ENCODE measurements at regions not wholly inside any gene's neighbourhood (a gene's known extent, or its start where the extent isn't known, plus 50 kb on each side); places are given as distances from the start of the nearest gene placed in this dataset.
"Not testable (repeated sequence)": the region's sequence is repeated elsewhere in the genome, so short reads cannot be mapped to it uniquely, and the experiment has no call there.

DNA sequence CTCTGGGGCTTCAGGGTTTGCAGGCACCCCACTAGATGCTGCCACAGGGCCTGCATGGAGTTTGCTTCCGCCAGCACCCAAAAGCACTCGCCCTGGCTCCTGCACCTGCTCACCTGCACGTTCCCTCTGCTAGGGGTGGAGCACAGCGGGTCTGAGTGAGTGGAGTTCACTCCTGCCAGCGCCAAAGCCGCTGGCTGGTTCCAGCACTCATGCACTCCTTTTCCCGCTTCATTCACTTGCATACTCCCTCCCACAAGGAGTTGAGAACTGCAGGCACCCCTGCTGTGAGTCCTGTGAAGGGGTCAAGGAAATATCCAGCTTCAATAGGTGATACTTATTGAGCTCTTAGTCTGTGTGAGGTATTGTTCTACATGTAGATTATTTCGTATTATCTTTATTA, 537.5 kb downstream of the NR2F2 start:
- TF ChIP-seq, protein P1, sequence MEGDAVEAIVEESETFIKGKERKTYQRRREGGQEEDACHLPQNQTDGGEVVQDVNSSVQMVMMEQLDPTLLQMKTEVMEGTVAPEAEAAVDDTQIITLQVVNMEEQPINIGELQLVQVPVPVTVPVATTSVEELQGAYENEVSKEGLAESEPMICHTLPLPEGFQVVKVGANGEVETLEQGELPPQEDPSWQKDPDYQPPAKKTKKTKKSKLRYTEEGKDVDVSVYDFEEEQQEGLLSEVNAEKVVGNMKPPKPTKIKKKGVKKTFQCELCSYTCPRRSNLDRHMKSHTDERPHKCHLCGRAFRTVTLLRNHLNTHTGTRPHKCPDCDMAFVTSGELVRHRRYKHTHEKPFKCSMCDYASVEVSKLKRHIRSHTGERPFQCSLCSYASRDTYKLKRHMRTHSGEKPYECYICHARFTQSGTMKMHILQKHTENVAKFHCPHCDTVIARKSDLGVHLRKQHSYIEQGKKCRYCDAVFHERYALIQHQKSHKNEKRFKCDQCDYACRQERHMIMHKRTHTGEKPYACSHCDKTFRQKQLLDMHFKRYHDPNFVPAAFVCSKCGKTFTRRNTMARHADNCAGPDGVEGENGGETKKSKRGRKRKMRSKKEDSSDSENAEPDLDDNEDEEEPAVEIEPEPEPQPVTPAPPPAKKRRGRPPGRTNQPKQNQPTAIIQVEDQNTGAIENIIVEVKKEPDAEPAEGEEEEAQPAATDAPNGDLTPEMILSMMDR (conservative IDR thresholded peaks at IDR 0.05), result no peak
- H3K27ac ChIP-seq, result no peak overlapping the region

DNA sequence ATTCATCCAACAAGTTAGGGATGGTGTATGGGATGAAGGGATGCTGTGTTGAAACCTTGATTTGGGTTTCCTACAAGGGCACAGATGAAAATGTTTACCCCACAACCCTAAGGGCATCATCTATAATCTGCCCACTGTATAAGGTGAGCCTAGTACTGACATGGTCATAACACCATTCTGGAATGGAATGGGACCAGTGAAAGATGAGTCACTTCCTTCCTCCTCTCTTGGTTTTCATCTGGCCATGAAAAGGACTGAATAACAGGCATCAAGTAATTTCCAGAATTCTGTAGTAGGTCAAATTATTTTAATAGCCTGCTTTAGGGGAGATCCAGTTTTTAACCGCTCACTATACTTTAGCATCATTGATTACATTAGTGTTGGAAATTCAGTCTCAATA, 538.6 kb downstream of the NR2F2 start:
- H3K27ac ChIP-seq, result no peak overlapping the region
- TF ChIP-seq, protein P1 (conservative IDR thresholded peaks at IDR 0.05), result no peak

DNA sequence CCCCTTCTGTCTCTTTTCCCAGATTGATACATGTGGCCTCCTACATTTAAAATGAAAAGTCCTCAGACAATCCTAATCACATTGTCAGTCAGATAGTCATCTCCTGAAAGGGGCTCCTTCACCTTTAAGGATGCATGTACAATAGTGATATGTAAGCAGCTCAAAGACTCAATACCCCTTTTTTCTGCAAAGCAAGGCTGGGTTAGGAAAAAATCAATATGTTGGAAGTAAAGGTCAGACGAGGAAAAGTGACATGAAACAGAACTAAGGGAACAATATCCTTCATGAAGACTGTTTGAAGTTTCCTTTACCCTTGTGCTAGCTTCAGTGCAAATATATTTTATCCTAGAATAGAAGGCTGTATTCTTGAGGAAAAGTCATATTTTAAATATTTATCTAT, 539.3 kb downstream of the NR2F2 start:
- TF ChIP-seq, protein P1 (conservative IDR thresholded peaks at IDR 0.05), result no peak
- H3K27ac ChIP-seq, result no peak overlapping the region

DNA sequence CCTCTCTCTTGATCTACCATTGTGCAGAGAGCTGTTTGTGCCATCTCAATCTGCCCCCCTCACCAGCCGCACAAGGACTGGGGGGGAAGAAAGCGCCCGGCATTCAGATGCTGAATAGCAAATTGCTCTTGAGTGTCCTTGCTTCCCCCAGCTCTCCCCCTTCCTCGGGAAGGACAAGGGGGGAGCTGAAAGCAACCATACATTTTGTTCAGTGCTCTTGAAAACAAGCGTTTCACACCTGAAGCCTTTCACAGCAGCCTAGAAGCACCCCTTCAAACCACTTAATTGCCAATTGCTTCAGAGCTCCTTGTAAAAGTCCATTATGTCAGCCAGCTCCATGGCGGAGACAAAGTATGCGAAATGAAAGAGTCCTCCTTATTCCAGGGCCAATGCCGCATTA, 540.1 kb downstream of the NR2F2 start:
- no peak overlapping the region for H3K27ac ChIP-seq
- TF ChIP-seq, protein P1 (conservative IDR thresholded peaks at IDR 0.05), result no peak

DNA sequence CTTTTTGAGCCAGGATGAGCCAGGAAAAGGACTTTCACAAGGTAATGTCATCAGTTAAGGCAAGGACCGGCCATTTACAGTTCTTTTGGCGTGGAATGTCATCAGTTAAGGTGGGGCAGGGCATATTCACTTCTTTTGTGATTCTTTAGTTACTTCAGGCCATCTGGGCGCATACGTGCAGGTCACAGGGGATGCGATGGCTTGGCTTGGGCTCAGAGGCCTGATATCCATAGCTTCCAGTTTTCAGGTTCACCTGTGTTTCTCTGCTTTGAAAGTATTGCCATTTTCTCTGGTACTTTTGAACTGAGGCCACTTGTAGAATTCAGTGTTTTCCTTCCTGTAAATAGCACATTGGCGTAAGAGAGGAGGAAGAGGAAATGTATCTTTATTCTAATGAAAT, 546.9 kb downstream of the NR2F2 start:
- not testable (repeated sequence) for H3K27ac ChIP-seq

DNA sequence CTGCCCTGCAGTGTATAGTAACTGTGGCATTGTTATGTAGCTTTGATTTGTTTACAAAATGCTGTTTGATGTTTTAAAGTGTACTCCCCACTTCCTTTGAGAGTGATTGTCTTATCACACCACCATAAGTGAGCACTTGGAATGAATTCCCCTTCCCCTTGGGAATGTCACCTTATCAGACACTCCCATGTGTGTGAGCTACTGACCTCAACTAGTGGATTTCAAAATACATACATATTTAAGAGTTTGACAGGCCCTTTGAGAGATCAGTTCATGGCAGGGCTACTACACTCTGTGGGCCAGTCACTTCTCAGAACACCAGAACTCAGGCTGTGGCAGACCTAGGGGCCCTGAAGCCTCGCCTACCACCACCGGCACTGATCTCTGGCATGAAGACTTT, 547.6 kb downstream of the NR2F2 start:
- no peak overlapping the region for H3K27ac ChIP-seq
- TF ChIP-seq, protein P1 (conservative IDR thresholded peaks at IDR 0.05), result no peak

DNA sequence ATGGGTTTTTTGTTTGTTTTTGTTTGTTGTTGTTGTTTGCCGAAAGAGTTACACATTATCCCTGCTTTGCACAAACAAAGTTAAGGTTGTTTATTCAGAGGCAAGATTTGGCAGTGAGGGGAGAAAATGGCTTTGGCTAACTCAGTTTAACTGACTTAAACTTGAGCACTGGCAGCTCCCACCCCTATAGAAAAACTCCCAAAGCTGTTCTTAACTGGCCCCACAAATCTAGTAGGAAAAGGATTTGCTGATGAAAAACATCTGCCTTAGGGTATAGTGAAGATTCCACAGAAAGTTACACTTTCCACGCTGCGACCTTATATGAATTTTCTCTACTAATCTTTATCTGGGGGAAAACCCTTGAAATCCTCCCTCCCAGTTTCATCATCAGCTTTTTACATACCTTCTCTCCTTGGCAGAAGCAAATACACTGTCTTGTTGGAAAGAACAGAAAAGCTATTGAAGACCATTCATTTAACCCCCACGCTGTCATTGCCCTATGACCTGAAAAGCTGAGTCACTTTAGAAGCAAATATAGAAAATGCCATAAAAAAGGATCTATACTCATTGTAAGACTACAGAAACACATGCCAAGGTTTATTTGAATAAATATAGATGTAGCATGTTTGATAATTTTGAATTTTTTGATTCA, 551.7 kb downstream of the NR2F2 start:
- TF ChIP-seq, protein P1 (conservative IDR thresholded peaks at IDR 0.05), result no peak
- H3K27ac ChIP-seq, result no peak overlapping the region

DNA sequence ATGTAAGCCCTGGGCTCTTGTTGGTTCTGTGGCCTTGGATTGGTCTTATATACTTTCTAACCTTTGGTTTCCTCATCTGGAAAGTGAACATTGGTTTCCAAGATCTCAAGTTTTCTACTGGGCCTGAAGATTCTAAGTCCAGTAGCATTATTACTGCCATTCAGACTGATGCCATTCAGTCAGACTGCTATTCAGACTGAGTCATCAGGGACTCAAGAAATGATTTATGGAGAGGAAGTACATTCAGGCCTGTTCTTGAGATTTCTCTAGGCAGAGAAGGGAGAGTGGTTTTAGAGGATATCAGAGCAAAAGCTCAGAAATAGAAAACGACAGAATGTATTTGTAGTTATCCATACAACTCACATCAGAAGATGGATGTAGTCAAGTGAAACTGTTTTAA, 557.2 kb downstream of the NR2F2 start:
- H3K27ac ChIP-seq, result no peak overlapping the region
- TF ChIP-seq, protein P1 (conservative IDR thresholded peaks at IDR 0.05), result no peak
